DND-41 (cell line): ENCODE measurements at regions not wholly inside any gene's neighbourhood (a gene's known extent, or its start where the extent isn't known, plus 50 kb on each side); places are given as distances from the start of the nearest gene placed in this dataset.

Experiments used
- CTCF ChIP-seq: IDR thresholded peaks from 2 replicates; pipeline ENCODE4 v1.5.1; 2012; ENCODE audit warnings: borderline replicate concordance, low read length, moderate library complexity, mild to moderate bottlenecking; ENCODE audit not compliant: poor library complexity, severe bottlenecking; ENCODE audit errors: extremely low read depth
- EZH2 ChIP-seq: IDR thresholded peaks from 3 replicates; pipeline ENCODE4 v1.6.1; 2012; ENCODE audit warnings: borderline replicate concordance, low read depth, mild to moderate bottlenecking, moderate library complexity, low read length, inconsistent platforms; ENCODE audit not compliant: severe bottlenecking

GRCh38 chr6:94278146-94278545, 858.8 kb upstream of the EPHA7 start:
- no peak for TF ChIP-seq CTCF
- TF ChIP-seq EZH2: no peak
